ENCODE measurements at regions not wholly inside any gene's neighbourhood (a gene's known extent, or its start where the extent isn't known, plus 50 kb on each side); places are given as distances from the start of the nearest gene placed in this dataset.

DNA sequence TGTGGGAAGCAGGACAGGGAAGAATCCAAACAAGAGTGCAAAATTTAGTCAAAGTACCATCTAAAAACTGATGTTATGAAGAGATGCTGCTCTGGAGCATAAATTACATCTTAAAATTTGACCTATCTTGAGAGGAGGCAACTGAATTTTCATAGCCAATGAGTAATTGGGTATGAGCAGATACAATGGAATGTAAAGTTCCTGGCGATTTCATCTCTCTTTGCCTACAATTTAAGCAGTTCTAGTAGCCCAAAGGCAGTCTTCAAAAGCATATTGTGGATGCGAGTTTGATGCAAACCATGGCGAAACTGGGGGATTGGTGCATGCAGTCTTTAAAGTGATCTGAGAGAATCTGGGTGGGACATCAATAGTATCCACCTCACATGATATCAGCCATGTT, 1265.9 kb downstream of the BRINP3 start:
- TF ChIP-seq EZH2 (IDR thresholded peaks at IDR 0.05) (no peak), POLR2AphosphoS5 (IDR thresholded peaks at IDR 0.05; ENCODE audit: borderline replicate concordance, low read depth, low read length) (no peak)

Data from SK-N-MC (cell line).